ENCODE measurements at regions not wholly inside any gene's neighbourhood (a gene's known extent, or its start where the extent isn't known, plus 50 kb on each side); places are given as distances from the start of the nearest gene placed in this dataset.

DNA sequence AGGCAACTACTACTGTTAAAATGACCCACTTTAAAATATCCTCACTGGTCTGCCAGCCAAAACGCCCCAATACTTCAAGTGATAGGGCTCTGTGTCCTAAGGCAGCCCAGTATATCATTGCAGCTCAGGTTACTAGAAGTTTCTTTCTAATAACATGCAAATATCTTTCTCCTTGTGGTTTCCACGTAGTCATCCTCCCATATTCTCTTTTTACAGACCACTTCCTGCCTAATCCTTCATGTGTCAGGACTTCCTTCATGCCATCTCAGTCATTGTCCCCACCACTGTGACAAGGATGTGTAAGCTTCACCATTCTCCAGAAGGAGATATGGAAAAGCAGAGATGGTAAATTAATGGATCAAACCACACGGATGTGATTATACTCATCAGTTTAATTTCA, 813.7 kb downstream of the MAT2B start:
- Histone ChIP-seq H3K36me3 (replicated peaks in 1 of 2; ENCODE audit: control insufficient read depth in 1 of 2, insufficient read depth in 2 of 2, low read length in 2 of 2) (no peaks in the 10 kb centered on the region), H3K4me1 (ENCODE audit: insufficient read depth, low read length) (no peaks in the 10 kb centered on the region), H3K4me2 (ENCODE audit: low read depth, low read length) (no peak overlapping the region), H3K79me2 (ENCODE audit: insufficient read depth, low read length) (no peaks in the 10 kb centered on the region), H3K27me3 (ENCODE audit: control insufficient read depth in 1 of 2, insufficient read depth in 2 of 2, low read length in 2 of 2) (no peaks in the 10 kb centered on the region), H3K27ac (ENCODE audit: extremely low read length, insufficient read depth, low read length) (no peak overlapping the region), H4K20me1 (ENCODE audit: insufficient read depth, low read length) (no peaks in the 10 kb centered on the region), H3K4me3 (replicated peaks in 1 of 3; ENCODE audit: insufficient read depth in 1 of 3, low read depth in 2 of 3, low read length in 3 of 3) (no peak overlapping the region), H3K9me3 (ENCODE audit: low read length) (peaks cover 51% of the 10 kb centered on the region), H3K9ac (ENCODE audit: insufficient read depth, low read depth, low read length) (no peak overlapping the region), H2AFZ (ENCODE audit: low read length) (no peak overlapping the region)
- WGBS (ENCODE audit: low lambda C conversion rate) = 3% methylated on average over 3 of the region's 3 CpGs
- ChIA-PET CTCF (ENCODE audit: low intra/inter-chr PET ratio, low total read pairs) (no interaction called here), POLR2A (no interaction called here)
- TF ChIP-seq TCF12 (IDR thresholded peaks at IDR 0.05) (no peak), TCF12 (CRISPR knock-in tag; IDR thresholded peaks at IDR 0.05) (no peak), PHF5A (CRISPR knock-in tag; IDR thresholded peaks at IDR 0.05; ENCODE audit: low read depth, unreplicated experiment) (no peak), ZNF761 (CRISPR knock-in tag; conservative IDR thresholded peaks at IDR 0.05) (no peak), ZNF550 (CRISPR knock-in tag; IDR thresholded peaks at IDR 0.05; ENCODE audit: borderline replicate concordance) (no peak), ZNF816 (CRISPR knock-in tag; IDR thresholded peaks at IDR 0.05; ENCODE audit: borderline replicate concordance) (no peak), ZNF564 (CRISPR knock-in tag; IDR thresholded peaks at IDR 0.05) (no peak), ZNF768 (CRISPR knock-in tag; IDR thresholded peaks at IDR 0.05) (no peak)
- TF ChIP-seq, protein P1, sequence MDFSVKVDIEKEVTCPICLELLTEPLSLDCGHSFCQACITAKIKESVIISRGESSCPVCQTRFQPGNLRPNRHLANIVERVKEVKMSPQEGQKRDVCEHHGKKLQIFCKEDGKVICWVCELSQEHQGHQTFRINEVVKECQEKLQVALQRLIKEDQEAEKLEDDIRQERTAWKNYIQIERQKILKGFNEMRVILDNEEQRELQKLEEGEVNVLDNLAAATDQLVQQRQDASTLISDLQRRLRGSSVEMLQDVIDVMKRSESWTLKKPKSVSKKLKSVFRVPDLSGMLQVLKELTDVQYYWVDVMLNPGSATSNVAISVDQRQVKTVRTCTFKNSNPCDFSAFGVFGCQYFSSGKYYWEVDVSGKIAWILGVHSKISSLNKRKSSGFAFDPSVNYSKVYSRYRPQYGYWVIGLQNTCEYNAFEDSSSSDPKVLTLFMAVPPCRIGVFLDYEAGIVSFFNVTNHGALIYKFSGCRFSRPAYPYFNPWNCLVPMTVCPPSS (IDR thresholded peaks at IDR 0.05) = no peak
- TF ChIP-seq, protein P2, sequence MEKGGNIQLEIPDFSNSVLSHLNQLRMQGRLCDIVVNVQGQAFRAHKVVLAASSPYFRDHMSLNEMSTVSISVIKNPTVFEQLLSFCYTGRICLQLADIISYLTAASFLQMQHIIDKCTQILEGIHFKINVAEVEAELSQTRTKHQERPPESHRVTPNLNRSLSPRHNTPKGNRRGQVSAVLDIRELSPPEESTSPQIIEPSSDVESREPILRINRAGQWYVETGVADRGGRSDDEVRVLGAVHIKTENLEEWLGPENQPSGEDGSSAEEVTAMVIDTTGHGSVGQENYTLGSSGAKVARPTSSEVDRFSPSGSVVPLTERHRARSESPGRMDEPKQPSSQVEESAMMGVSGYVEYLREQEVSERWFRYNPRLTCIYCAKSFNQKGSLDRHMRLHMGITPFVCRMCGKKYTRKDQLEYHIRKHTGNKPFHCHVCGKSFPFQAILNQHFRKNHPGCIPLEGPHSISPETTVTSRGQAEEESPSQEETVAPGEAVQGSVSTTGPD (CRISPR knock-in tag; IDR thresholded peaks at IDR 0.05) = no peak
- TF ChIP-seq, protein P3, sequence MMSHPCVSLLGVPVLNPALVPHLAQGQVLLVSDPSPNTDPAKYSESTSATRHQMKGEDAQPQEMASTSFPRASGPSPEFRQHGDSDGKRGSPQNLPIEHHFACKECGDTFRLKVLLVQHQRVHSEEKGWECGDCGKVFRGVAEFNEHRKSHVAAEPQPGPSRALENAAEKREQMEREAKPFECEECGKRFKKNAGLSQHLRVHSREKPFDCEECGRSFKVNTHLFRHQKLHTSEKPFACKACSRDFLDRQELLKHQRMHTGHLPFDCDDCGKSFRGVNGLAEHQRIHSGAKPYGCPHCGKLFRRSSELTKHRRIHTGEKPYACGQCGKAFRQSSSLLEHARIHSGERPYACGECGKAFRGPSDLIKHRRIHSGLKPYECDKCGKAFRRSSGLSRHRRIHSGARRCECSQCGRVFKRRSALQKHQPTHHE (CRISPR knock-in tag; IDR thresholded peaks at IDR 0.05; ENCODE audit: borderline replicate concordance) = no peak
- BruUV-seq (replicated peaks) = no TSS peak
- DNase-seq (ENCODE audit: low spot score) (no peak), FAIRE-seq (no peak), ATAC-seq (no peak)
- in situ Hi-C loops (cut with HindIII; ENCODE audit: extremely low pct_ligation_motif_present, low pct_unique_long_range_greater_than_20kb) = no loop called here
- intact Hi-C loops (cut with micrococcal nuclease; ENCODE audit: unreplicated experiment) = no loop called here
